HepG2 (cell line): ENCODE measurements at regions not wholly inside any gene's neighbourhood (a gene's known extent, or its start where the extent isn't known, plus 50 kb on each side); places are given as distances from the start of the nearest gene placed in this dataset.

Experiments
- ATAC-seq: fragments of 200-7000 bp; cut with Tn5 transposase; 3 replicates; pipeline ENCODE4 v1.9.1; 2020; ENCODE audit warnings: mild to moderate bottlenecking, moderate library complexity
- BruUV-seq: library from RNA; stranded (reverse); fragments of 400-500 nt; replicated peaks from 2 replicates; lab custom pipeline; 2021; lab: Mats Ljungman, UMichigan
- CTCF ChIA-PET: fragments of 300-600 bp; formaldehyde crosslinking; extraction: SDS; loops from one replicate; lab custom pipeline; 2021; ENCODE audit warnings: low total read pairs, inconsistent platforms, low intra/inter-chr PET ratio; lab: Yijun Ruan, JAX
- POLR2A ChIA-PET: fragments of 350-600 bp; sonication (Branson Sonifier 250); formaldehyde crosslinking; loops from one replicate; lab custom pipeline; 2020; ENCODE audit warnings: antibody characterized with exemption, inconsistent platforms; lab: Yijun Ruan, JAX
- DNase-seq: peaks from one replicate; pipeline ENCODE4 v3.0.0-alpha.2; 2015; ENCODE audit warnings: low spot score
- FAIRE-seq: peaks from 3 replicates; lab custom pipeline; 2011; peaks lifted over from hg19 to GRCh38; lab: Jason Lieb, UNC
- H2AFZ ChIP-seq: one replicate; pipeline ENCODE4 v1.6.1; 2011; ENCODE audit warnings: low read length, inconsistent platforms
- H3K27ac ChIP-seq: fragments of 300-600 bp; 3 replicates; pipeline ENCODE4 v1.8.0; 2011; ENCODE audit warnings: mixed run types, mild to moderate bottlenecking, mixed read lengths, low read length, inconsistent platforms; ENCODE audit not compliant: insufficient read depth; ENCODE audit errors: extremely low read length
- H3K27me3 ChIP-seq, 2 experiments: fragments of 200-600 bp in 1 of 2; 2 replicates in 1 of 2; 3 replicates in 1 of 2; pipeline versions ENCODE4 v1.6.0 to v1.8.0; 2011; ENCODE audit warnings: low read length in 2 of 2, mild to moderate bottlenecking in 2 of 2, moderate library complexity in 2 of 2, inconsistent platforms in 1 of 2; ENCODE audit not compliant: insufficient read depth in 2 of 2, control insufficient read depth in 1 of 2
- H3K36me3 ChIP-seq, 2 experiments: fragments of 200-600 bp in 1 of 2; replicated peaks in 1 of 2; 2 replicates in 1 of 2; 3 replicates in 1 of 2; pipeline versions ENCODE4 v1.5.1 to v1.8.0; 2011; ENCODE audit warnings: low read length in 2 of 2, inconsistent platforms in 1 of 2; ENCODE audit not compliant: insufficient read depth in 2 of 2, control insufficient read depth in 1 of 2
- H3K4me1 ChIP-seq: 2 replicates; pipeline ENCODE4 v1.5.1; 2012; ENCODE audit warnings: low read length, inconsistent platforms; ENCODE audit not compliant: insufficient read depth
- H3K4me2 ChIP-seq: 2 replicates; pipeline ENCODE4 v1.6.0; 2011; ENCODE audit warnings: low read depth, low read length, inconsistent platforms
- H3K4me3 ChIP-seq, 3 experiments: fragments of 200-600 bp in 1 of 3; sonication (generic), shearing (Covaris generic) in 1 of 3; replicated peaks in 1 of 3; 2 replicates each; pipeline ENCODE4 v1.5.1; 2011 to 2016; ENCODE audit warnings: low read length in 3 of 3, inconsistent platforms in 2 of 3, low read depth in 2 of 3, mild to moderate bottlenecking in 2 of 3, control low read depth in 1 of 3, mixed read lengths in 1 of 3; ENCODE audit not compliant: insufficient read depth in 1 of 3
- H3K79me2 ChIP-seq: one replicate; pipeline ENCODE4 v1.6.1; 2011; ENCODE audit warnings: low read length, inconsistent platforms; ENCODE audit not compliant: insufficient read depth
- H3K9ac ChIP-seq: 2 replicates; pipeline ENCODE4 v1.6.0; 2011; ENCODE audit warnings: mild to moderate bottlenecking, low read depth, low read length, inconsistent platforms; ENCODE audit not compliant: insufficient read depth
- H3K9me3 ChIP-seq: 2 replicates; pipeline ENCODE4 v1.5.1; 2012; ENCODE audit warnings: mild to moderate bottlenecking, low read length
- H4K20me1 ChIP-seq: 2 replicates; pipeline ENCODE4 v1.6.0; 2011; ENCODE audit warnings: inconsistent platforms, mild to moderate bottlenecking, low read length, moderate library complexity; ENCODE audit not compliant: insufficient read depth
- ARID2 ChIP-seq: sonication (generic); formaldehyde crosslinking; IDR thresholded peaks from 2 replicates; pipeline ENCODE4 v1.8.1; 2022; ENCODE audit warnings: mild to moderate bottlenecking, missing genetic modification reagents, borderline replicate concordance
- ARNT ChIP-seq: fragments of 450-650 bp; IDR thresholded peaks from 2 replicates; pipeline ENCODE4 v1.6.1; 2017
- FOXO1 ChIP-seq: sonication (generic); formaldehyde crosslinking; IDR thresholded peaks from 2 replicates; pipeline ENCODE4 v1.4.0; 2020; ENCODE audit warnings: missing genetic modification reagents
- MAZ ChIP-seq, 2 experiments: sonication (generic) in 1 of 2; formaldehyde crosslinking in 1 of 2; IDR thresholded peaks; 2 replicates each; pipeline versions ENCODE4 v1.5.0 to v1.6.1; 2012 to 2020; ENCODE audit warnings: low read depth in 2 of 2, mild to moderate bottlenecking in 2 of 2, borderline replicate concordance in 1 of 2, improper control_type of control experiment in 1 of 2, low read length in 1 of 2, missing genetic modification reagents in 1 of 2, moderate library complexity in 1 of 2
- SRF ChIP-seq: IDR thresholded peaks from 2 replicates; pipeline ENCODE4 v1.6.1; 2011; ENCODE audit warnings: mild to moderate bottlenecking, low read depth, low read length, moderate library complexity
- TCF7 ChIP-seq: sonication (generic); IDR thresholded peaks from 2 replicates; pipeline ENCODE4 v1.6.1; 2016; ENCODE audit warnings: antibody characterized with exemption, low read depth
- WIZ ChIP-seq: sonication (generic); formaldehyde crosslinking; IDR thresholded peaks from 2 replicates; pipeline ENCODE4 v1.5.1; 2020; ENCODE audit warnings: mild to moderate bottlenecking, missing genetic modification reagents
- ZKSCAN1 ChIP-seq: fragments of 150-350 bp; IDR thresholded peaks from 2 replicates; pipeline ENCODE4 v1.6.1; 2014; ENCODE audit warnings: low read length
- ZNF354B ChIP-seq: sonication (generic); formaldehyde crosslinking; IDR thresholded peaks from 2 replicates; pipeline ENCODE4 v1.8.0; 2022; ENCODE audit warnings: mild to moderate bottlenecking, missing genetic modification reagents
- ZNF414 ChIP-seq: sonication (generic); formaldehyde crosslinking; IDR thresholded peaks from 2 replicates; pipeline ENCODE4 v1.5.0; 2020; ENCODE audit warnings: missing genetic modification reagents
- ZNF644 ChIP-seq: IDR thresholded peaks from 2 replicates; pipeline ENCODE4 v1.6.1; 2016; ENCODE audit warnings: low read depth
- in situ Hi-C: cut with HindIII; loops from 2 replicates; pipeline ENCODE4 v1.10.0; 2017; ENCODE audit warnings: low pct_unique_long_range_greater_than_20kb; ENCODE audit not compliant: extremely low pct_ligation_motif_present
- intact Hi-C: fragments of 100-400 bp; cut with micrococcal nuclease; formaldehyde crosslinking; loops from one replicate; pipeline ENCODE4 v1.10.0; 2022; ENCODE audit not compliant: unreplicated experiment
- TF ChIP-seq, protein P1 (sequence below): sonication (generic); formaldehyde crosslinking; IDR thresholded peaks from 2 replicates; pipeline ENCODE4 v1.4.0; 2020; ENCODE audit warnings: mild to moderate bottlenecking, missing genetic modification reagents
- TF ChIP-seq, protein P2 (sequence below): sonication (generic); formaldehyde crosslinking; IDR thresholded peaks from 2 replicates; pipeline ENCODE4 v1.5.0; 2020; ENCODE audit warnings: mild to moderate bottlenecking, missing genetic modification reagents
- TF ChIP-seq, protein P3 (sequence below): sonication (generic); formaldehyde crosslinking; IDR thresholded peaks from 2 replicates; pipeline ENCODE4 v1.5.1; 2020; ENCODE audit warnings: missing genetic modification reagents, mild to moderate bottlenecking, borderline replicate concordance
- TF ChIP-seq, protein P4 (sequence below): sonication (generic); formaldehyde crosslinking; conservative IDR thresholded peaks from 2 replicates; pipeline ENCODE4 v1.8.0; 2022; ENCODE audit warnings: mild to moderate bottlenecking, moderate library complexity, missing genetic modification reagents

- TF ChIP-seq WIZ (CRISPR knock-in tag) (no peak), ZNF644 (no peak), ARID2 (CRISPR knock-in tag) (no peak), ARNT (no peak), FOXO1 (no peak)
- TF ChIP-seq, protein P1, sequence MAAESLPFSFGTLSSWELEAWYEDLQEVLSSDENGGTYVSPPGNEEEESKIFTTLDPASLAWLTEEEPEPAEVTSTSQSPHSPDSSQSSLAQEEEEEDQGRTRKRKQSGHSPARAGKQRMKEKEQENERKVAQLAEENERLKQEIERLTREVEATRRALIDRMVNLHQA (CRISPR knock-in tag), result no peak
- TF ChIP-seq, protein P2, sequence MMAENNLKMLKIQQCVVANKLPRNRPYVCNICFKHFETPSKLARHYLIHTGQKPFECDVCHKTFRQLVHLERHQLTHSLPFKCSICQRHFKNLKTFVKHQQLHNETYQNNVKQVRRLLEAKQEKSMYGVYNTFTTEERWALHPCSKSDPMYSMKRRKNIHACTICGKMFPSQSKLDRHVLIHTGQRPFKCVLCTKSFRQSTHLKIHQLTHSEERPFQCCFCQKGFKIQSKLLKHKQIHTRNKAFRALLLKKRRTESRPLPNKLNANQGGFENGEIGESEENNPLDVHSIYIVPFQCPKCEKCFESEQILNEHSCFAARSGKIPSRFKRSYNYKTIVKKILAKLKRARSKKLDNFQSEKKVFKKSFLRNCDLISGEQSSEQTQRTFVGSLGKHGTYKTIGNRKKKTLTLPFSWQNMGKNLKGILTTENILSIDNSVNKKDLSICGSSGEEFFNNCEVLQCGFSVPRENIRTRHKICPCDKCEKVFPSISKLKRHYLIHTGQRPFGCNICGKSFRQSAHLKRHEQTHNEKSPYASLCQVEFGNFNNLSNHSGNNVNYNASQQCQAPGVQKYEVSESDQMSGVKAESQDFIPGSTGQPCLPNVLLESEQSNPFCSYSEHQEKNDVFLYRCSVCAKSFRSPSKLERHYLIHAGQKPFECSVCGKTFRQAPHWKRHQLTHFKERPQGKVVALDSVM, result no peak
Observed at GRCh38 chr3:75938921-75939320, 153.6 kb upstream of the ZNF717 start (continued).

GRCh38 chr3:75951941-75952340, 166.6 kb upstream of the ZNF717 start:
- H3K79me2 ChIP-seq, result no peaks in the 10 kb centered on the region

More at GRCh38 chr3:75951941-75952340, 166.6 kb upstream of the ZNF717 start:
- Histone ChIP-seq H3K27me3 (no peaks in the 10 kb centered on the region), H3K4me2 (no peak overlapping the region), H3K27ac (no peak overlapping the region), H3K36me3 (no peaks in the 10 kb centered on the region), H3K9ac (no peak overlapping the region), H3K4me3 (no peak overlapping the region), H3K9me3 (peaks cover 64% of the 10 kb centered on the region), H2AFZ (no peak overlapping the region), H3K4me1 (no peaks in the 10 kb centered on the region), H4K20me1 (no peaks in the 10 kb centered on the region)
- FAIRE-seq, result no peak
- in situ Hi-C loops, result no loop called here
- ChIA-PET CTCF (no interaction called here), POLR2A (no interaction called here)
- ATAC-seq, result no peak
- intact Hi-C loops, result no loop called here
- TF ChIP-seq MAZ (IDR thresholded peaks at IDR 0.05; ENCODE audit: borderline replicate concordance, low read depth, low read length) (no peak), MAZ (CRISPR knock-in tag; IDR thresholded peaks at IDR 0.05; ENCODE audit: low read depth) (no peak), ZKSCAN1 (no peak), SRF (no peak), TCF7 (no peak), ZNF414 (no peak), ZNF354B (CRISPR knock-in tag) (no peak)
- TF ChIP-seq, protein P3, sequence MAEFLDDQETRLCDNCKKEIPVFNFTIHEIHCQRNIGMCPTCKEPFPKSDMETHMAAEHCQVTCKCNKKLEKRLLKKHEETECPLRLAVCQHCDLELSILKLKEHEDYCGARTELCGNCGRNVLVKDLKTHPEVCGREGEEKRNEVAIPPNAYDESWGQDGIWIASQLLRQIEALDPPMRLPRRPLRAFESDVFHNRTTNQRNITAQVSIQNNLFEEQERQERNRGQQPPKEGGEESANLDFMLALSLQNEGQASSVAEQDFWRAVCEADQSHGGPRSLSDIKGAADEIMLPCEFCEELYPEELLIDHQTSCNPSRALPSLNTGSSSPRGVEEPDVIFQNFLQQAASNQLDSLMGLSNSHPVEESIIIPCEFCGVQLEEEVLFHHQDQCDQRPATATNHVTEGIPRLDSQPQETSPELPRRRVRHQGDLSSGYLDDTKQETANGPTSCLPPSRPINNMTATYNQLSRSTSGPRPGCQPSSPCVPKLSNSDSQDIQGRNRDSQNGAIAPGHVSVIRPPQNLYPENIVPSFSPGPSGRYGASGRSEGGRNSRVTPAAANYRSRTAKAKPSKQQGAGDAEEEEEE, result no peak
- TF ChIP-seq, protein P4, sequence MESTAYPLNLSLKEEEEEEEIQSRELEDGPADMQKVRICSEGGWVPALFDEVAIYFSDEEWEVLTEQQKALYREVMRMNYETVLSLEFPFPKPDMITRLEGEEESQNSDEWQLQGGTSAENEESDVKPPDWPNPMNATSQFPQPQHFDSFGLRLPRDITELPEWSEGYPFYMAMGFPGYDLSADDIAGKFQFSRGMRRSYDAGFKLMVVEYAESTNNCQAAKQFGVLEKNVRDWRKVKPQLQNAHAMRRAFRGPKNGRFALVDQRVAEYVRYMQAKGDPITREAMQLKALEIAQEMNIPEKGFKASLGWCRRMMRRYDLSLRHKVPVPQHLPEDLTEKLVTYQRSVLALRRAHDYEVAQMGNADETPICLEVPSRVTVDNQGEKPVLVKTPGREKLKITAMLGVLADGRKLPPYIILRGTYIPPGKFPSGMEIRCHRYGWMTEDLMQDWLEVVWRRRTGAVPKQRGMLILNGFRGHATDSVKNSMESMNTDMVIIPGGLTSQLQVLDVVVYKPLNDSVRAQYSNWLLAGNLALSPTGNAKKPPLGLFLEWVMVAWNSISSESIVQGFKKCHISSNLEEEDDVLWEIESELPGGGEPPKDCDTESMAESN (CRISPR knock-in tag), result no peak
- DNase-seq, result no peak
- BruUV-seq, result no TSS peak
